ENCODE measurements at regions not wholly inside any gene's neighbourhood (a gene's known extent, or its start where the extent isn't known, plus 50 kb on each side); places are given as distances from the start of the nearest gene placed in this dataset.
"Not testable (repeated sequence)": the region's sequence is repeated elsewhere in the genome, so short reads cannot be mapped to it uniquely, and the experiment has no call there.

DNA sequence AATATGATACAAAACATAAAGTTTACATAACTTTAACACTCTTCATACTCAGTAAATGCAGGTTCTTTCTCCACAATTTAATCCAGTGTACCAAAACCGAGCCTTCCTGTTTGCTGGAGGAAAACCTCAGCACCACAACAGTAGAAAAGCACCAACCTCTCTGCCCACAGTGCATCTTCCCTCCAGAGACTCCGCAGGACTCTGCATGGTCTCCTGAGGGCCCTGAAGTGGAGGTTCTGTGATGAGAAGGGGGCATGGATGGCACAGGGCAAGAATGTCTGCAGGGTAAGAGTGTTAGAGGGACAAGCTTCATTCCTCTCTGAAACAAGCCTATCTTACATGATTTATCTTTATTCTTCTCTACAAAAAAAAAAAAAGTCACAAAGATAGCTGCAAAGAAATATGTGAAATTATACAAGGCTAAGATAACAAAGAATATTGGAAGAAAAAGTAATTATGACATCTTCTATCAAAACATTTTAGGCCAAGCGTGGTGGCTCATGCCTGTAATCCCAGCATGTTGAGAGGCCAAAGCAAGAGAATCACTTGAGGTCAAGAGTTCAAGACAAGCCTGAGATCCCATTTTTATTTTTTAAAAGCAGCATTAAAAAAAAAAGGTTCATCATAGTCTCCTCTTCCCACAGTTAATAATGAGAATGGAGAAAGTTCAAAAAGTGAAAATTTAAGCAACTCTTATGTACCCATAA, 102.0 kb downstream of the VPREB1 start:
- no peak for DNase-seq (ENCODE audit: low read depth)

DNA sequence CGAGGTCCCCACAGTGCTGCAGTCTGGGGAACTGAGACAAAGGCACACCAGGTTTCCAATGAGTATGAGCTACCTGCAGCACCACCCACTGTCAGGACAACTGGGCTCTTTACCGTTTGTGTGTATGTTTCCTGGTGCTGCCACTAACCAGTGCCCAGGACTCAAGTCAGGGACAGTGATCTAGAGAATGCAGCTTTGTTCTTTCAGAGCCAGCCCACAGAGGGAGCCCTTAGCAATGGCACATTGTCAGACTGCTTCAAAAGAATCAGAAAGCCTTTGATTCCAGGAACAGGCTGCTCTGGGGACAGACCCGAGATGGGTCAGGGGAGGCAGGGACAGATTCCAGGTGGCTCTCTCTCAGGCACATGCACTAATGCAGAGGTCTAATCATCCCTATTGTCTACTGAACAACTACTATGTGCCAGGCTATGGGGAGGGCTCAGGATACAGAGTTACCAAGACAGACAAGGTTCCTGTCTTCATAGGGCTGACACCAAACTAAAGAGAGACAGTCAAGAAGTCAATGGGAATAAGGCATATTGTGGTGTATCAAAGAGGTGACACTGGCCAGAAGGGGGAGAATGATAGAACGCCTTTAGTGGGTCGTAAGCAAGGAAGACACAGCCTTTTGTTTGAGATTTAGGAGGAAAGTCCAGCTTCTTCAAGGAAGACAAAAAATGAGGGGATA, 103.7 kb downstream of the VPREB1 start:
- no peak for DNase-seq (ENCODE audit: low read depth)

DNA sequence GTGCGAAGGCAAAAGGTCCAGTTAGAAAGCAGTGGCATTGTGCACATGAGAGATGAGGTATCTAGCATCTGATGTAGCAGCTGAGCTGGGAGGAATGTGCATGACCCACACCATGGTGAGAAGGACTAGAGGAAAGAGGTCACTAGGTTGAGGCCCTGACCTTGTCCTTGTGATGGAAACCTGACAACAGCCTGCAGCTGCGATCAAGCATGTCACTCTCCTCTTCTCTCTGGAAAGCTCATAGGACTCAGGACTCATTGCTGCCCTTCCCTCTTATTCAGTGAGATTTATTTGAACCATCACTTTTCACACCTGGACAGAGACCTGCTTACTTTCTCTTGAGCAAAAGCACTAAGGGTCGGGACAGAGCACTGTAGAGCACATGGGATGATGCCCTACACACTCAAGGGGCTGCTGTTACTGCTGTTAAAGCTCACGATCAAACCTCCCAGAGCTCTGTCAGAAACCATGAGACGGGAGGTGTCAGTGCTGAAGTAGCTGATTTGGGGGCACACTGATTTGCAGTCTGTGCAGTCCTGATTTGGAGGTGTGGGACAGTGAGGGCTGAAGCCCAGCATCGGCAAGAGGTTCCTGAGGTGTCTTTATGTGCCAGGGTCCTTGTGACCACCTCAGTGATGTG, 104.3 kb downstream of the VPREB1 start:
- DNase-seq (ENCODE audit: low read depth) = no peak

DNA sequence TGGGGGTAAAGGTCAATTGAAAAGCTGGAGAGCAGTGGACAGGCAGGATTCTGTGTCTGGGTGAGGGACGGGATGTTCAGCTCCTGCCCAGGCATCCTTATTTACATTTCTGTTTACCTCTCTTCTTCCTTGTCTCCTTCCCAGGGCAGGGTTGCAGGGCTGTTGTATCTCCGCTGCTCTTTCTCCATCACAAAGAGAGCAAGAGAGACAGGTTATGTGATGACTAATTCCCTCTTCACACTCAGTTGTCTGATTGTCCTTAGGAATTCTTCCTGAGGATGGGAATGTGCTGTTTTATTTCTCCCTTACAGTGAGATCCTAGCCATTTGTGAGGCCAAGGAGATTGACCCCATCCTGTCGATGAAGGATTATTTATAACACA, 104.9 kb downstream of the VPREB1 start:
- DNase-seq (ENCODE audit: low read depth) = no peak

DNA sequence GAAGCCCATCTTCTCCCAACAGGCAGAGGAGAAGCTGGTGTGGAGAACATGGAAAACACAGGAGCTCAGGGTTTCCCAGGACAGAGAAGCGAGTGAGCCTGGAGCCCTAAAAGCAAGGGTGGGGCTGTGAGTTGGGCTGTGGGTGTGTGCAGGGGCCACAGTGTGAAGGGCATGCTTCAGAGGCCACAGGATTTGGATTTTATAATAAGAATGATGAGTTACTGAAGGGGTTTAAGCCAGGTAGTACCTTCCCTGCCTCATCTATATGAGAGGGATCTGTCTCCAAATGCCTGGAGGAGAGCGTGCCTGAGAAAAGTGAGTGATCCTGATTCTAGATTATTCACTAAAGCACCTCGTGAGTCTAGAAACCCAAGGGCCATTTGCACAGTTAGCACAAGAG, 106.8 kb downstream of the VPREB1 start:
- no peak for DNase-seq (ENCODE audit: low read depth)

DNA sequence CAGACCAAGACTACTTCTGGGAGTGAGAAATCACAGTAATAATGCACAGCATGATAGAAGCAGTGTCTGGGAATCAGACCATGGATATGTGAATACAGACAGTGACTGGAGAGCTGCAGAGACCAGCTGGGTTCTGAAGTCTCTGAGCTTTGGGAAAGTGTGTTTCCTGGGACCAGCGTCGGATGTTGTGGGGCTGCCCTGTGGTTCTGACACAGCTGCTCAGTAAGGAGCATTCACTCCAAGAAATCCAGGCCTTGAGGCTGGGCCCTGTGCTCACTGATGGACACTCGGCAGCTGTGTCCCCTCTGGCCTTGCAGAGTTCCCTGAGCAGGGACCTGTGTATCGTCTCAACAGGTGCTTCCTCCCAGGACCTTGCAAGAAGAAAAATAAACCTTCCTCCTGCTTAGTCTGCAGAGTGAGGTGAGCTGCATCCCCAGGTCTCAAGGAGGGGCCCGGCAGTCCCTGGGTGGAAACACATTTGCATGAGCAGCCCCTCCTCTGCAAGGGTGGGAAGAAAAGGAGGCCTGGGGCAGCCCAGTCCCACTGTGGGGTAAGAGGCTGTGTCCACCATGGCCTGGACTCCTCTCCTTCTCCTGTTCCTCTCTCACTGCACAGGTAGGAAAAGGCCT, 107.9 kb downstream of the VPREB1 start:
- DNase-seq (ENCODE audit: low read depth) = no peak

DNA sequence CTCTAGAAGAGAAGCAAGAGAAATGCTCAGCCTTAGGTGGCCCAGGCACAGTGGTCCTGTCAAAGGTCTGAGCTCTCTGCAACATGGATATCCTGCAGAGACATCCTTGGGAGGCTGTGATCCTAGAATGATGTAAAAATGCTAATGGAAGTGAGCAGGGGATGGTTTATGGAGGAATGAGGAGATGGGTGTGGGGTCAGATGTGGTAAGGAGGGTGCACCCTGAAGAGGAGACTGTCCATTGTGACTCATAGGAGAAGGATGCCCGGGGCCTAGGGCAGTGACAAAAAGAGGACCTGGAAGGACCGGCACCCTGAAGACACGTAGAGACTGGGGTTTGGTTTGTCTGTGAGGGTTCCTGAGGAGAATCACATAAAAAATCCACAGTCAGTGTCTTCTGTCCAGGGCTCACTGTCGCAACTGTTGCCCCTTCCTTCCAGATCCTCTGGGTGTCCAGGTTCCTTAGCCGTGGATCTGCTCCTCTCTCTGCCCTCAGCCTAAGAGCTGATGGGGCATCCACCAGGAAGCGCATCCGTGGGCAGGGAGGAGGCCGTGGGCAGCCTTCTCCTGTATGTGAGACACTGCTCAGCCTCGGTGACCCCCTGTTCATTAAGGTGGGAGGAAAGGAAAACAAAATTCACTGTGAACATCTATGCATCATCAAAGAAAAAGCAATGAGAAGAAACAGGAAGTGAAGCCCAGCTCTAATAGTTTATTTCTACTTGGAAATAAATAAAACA, 110.7 kb downstream of the VPREB1 start:
- no peak for DNase-seq (ENCODE audit: low read depth)

DNA sequence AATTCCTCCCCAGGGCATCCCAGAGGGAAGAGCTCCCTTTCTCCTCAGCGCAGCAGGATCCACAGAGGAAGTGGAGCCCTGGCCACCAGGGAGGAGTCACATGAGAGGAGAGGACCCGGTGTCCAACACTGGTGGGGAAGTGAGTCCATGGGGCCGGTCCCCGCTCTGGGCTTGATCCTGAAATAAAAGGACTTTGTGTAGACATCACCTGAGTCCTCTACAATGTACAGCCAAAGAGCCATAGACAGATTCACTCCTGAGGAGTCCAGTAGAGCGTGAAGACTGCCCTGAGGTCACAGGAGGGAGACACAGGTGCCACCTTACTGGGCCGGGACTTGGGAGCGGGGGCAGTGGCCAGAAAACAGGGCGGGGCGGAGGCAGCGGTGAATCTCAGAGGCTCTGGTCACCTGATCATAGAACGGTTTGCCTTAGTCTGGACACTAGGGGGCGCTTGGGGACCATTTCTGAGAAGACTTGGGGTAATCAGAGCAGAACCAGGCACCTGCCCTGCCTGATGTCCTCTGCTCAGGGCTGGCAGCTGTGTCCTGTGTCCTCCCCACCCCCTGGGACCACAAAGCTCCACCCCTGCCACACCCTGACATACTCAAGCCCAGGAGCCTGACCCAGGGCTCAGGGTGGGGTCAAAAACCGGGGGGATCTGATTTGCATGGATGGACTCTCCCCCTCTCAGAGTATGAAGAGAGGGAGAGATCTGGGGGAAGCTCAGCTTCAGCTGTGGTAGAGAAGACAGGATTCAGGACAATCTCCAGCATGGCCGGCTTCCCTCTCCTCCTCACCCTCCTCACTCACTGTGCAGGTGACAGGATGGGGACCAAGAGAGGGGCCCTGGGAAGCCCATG, 112.7 kb downstream of the VPREB1 start:
- peak; percentile 69 for DNase-seq (ENCODE audit: low read depth)

DNA sequence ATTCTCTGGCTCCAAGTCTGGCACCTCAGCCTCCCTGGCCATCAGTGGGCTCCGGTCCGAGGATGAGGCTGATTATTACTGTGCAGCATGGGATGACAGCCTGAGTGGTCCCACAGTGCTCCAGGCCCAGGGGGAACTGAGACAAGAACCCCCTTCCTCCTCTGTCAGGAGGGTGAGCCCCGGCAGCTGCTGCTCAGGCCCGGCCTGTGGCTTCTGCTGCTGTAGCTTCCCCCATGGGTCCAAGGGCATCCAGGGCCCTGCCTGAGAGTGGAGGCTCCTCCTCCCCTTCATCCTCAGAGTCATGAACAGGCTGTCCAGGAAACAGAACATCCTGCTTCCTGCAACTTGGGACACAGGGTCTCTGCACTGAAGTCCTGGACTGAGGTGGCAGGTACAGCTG, 113.6 kb downstream of the VPREB1 start:
- no peak for DNase-seq (ENCODE audit: low read depth)

DNA sequence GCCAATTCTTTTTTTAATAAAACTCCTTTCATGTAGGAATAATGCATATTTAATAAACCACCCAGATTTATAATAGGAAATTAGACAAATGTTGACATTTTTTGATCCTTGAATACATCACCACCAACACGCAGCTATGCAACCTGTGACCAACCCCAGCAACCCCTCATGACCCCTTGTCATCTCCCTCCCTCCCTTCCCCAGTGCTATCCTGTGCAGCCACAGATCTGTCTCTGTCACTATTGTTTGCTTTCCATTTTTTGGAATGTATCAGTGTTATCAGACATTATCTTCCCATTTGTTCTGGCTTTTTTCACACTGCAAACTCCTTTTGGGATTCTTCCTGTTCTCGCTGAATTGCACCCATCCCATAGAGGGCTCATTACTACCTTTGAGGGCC, 114.1 kb downstream of the VPREB1 start:
- DNase-seq (ENCODE audit: low read depth) = no peak

DNA sequence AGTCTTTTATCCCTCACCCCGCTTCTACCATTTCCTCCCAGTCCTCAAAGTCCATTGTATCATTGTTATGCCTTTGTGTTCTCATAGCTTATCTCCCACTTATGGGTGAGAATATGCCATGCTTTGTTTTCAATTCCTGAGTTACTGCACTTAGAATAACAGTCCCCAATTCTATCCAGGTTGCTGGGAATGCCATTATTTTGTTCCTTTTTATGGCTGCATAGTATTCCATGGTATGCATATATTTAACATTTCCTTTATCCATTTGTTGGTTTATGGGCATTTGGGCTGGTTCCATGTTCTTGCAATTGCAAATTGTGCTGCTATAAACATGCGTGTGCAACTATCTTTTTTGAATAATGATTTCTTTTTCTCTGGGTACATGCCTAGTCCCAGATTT, 114.9 kb downstream of the VPREB1 start:
- no peak for DNase-seq (ENCODE audit: low read depth)

DNA sequence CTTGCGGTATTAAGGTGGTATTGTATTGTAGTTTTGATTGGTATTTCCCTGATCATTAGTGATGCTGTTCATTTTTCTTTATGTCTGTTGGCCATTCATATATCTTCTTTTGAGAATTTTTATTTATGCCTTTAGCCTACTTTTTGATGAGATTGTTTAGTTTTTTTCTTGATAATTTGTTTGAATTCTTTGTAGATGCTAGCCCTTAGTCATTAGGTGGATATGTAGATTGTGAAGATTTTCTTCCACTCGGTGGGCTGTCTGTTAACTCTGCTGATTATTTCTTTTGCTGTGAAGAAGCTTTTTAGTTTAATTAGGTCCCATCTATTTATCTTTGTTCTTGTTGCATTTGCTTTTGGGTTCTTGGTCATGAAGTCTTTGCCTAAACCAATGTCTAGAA, 115.4 kb downstream of the VPREB1 start:
- DNase-seq (ENCODE audit: low read depth) = no peak

DNA sequence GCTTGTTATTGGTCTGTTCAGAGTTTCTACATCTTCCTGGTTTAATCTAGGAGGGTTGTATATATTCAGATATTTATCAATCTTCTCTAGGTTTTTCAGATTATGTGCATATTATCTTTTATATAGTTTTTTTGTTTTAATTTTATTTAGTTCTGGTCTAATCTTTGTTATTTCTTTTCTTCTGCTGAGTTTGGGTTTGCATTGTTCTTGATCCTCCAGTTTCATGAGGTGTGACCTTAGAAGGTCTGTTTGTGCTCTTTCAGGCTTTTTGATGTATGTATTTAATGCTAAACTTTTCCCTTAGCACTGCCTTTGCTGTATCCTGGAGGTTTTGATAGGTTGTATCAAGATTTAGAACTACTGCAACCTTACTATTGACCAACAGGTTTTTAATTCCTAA, 117.7 kb downstream of the VPREB1 start:
- no peak for DNase-seq (ENCODE audit: low read depth)

DNA sequence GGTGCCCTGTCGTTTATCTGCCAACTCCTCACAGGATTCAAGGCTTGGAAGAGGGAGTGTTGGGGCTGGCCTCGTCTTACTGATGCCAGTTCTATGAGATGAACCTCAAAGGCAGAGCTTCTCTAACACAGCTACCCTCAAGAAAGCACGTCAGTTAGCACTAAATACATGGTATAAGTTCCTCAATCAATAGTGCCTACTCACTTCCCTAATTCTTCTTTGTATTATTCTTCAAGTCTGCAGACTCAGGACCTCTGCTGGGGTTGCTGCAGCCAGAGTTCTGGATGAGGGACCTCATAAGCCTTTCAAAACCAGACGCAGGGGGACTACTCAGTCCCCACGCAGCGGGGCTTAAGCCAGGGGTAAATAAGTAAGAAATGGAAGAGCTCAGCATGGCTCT, 118.3 kb downstream of the VPREB1 start:
- no peak for DNase-seq (ENCODE audit: low read depth)

DNA sequence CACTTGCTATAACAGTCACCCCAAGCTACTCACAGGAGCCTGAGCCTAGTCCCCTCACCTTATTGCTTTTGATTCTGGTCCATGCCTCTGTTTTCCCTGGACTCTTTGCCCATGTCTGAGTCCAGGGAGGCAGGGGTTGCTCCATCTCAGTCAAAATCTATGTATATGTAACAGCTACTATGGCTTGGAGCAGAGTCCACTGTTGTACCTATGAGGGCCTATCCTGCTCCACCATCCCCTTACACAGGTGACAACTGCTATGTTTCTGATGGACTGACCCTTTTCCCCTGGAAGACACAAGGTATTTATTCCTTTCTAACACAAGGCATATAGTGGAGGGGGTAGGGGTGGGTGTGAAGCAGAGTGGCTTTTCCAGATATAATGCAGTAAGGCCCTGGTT, 119.6 kb downstream of the VPREB1 start:
- DNase-seq (ENCODE audit: low read depth) = no peak

DNA sequence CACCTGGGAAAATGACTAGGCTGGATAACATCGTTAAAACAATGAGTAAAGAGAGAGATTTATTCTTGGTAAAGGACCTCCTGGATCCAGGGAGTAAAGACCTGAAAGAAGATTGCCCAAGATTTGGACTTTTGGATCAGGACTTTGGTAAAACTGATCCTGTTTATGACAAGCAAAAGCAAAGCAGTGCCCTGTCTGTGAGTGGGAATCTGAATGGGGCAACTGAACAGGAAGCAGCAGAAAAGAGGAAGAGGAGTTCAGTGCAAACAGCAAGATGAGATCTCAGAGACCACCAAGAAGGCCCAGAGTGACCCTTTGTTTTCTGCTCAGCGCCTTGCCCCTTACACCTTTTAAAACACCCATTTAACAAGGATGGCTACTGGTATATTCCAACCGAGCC, 122.0 kb downstream of the VPREB1 start:
- DNase-seq (ENCODE audit: low read depth) = no peak

DNA sequence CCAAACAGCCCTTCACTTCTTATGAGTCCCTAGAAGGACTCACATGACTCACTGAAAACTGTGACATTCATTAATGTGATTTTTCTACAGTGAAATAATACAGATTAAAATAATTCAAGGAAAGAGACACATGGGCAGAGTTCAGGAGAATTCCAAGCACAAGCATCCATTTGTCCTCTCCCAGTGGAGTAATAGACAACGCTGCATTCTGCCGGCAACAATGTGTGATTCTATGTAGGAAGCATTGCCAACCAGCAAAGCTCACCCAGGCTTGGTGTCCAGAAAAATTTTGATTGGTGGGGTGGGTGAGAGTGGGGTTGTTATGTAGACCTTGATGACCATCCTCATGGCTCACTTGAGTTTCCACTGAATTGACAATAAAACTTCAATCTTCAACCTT, 123.9 kb downstream of the VPREB1 start:
- no peak for DNase-seq (ENCODE audit: low read depth)

DNA sequence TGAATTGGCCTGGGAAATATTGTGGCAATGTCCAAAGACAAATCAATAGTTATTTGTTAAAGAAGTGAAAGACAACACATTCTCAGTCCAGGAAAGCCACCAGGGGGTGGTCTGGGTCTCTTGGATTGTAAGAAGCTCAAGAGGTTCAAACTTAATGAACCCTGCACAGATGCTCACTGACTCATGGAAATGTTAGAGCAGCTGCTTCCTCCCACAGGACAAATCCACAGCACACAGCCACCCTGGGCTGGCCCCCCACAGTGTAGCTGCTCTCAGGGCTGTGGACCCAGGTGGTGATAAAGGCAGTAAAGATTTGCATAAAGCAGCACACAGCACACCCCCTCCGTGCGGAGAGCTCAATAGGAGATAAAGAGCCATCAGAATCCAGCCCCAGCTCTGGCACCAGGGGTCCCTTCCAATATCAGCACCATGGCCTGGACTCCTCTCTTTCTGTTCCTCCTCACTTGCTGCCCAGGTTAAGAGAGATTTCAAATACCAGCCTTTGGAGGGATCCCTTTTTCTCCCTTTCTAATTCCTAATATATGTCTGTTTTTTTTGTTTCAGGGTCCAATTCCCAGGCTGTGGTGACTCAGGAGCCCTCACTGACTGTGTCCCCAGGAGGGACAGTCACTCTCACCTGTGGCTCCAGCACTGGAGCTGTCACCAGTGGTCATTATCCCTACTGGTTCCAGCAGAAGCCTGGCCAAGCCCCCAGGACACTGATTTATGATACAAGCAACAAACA, 124.8 kb downstream of the VPREB1 start:
- DNase-seq (ENCODE audit: low read depth) = not testable (repeated sequence)

DNA sequence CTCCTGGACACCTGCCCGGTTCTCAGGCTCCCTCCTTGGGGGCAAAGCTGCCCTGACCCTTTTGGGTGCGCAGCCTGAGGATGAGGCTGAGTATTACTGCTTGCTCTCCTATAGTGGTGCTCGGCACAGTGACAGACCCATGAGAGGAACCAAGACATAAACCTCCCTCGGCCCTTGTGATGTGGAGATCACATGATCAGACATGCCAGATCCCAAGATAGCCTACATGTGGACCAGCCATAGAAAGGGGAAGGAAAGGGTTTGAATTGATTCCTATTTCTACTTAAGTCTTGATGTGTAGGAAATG, 125.3 kb downstream of the VPREB1 start:
- DNase-seq (ENCODE audit: low read depth) = no peak

DNA sequence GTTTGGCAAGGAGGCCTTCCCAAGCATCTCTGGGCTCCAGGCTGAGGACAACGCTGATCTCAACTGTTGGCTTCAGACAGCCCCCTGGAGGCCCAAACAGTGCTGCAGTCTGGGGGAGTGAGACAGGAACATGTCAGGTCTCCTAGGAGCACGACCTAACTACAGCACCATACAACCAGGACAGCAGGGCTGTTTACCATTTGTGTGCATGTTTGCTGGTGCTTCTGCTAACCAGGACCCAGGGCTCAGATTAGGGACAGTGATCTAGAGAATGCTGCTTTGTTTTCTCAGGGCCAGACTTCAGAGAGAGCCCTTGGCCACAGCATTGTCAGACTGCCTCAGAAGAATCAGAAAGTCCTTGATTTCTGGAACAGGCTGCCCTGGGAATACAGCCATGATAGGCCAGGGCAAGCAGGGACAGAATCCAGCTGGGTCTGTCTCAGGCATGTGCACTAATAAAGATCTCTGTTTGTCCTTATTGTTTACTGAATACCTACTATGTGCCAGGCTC, 126.5 kb downstream of the VPREB1 start:
- DNase-seq (ENCODE audit: low read depth) = no peak

DNA sequence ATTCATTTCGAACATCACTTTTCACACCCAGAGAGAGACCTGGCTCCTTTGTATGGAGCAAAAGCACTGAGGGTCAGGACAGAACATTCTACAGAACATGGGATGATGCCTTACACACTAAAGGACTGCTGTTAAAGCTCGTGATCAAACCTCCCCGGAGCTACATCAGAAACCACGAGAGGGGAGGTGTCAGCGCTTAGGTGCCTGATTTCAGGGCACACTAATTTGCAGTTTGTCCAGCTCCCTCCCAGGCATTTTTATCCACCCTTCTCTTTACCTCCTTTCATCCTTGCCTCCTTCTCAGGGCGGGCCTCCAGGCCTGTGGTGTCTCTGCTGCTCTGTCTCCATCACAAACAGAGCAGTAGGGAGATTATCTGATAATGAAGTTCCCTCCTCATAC, 127.5 kb downstream of the VPREB1 start:
- no peak for DNase-seq (ENCODE audit: low read depth)
